IPS-20b (cell line): ENCODE measurements at regions not wholly inside any gene's neighbourhood (a gene's known extent, or its start where the extent isn't known, plus 50 kb on each side); places are given as distances from the start of the nearest gene placed in this dataset.
"Not testable (repeated sequence)": the region's sequence is repeated elsewhere in the genome, so short reads cannot be mapped to it uniquely, and the experiment has no call there.

Experiments
- H3K27ac ChIP-seq: one replicate; pipeline ENCODE4 v1.5.1; 2013; ENCODE audit warnings: low read length
- H3K27me3 ChIP-seq: 2 replicates; pipeline ENCODE4 v1.6.1; 2013; ENCODE audit warnings: mild to moderate bottlenecking, low read length, inconsistent platforms; ENCODE audit not compliant: insufficient read depth
- H3K36me3 ChIP-seq: 2 replicates; pipeline ENCODE4 v1.6.1; 2013; ENCODE audit warnings: low read depth, mild to moderate bottlenecking, inconsistent platforms, low read length, moderate library complexity; ENCODE audit not compliant: insufficient read depth
- H3K4me1 ChIP-seq: 2 replicates; pipeline ENCODE4 v1.6.1; 2013; ENCODE audit warnings: mild to moderate bottlenecking, control low read depth, inconsistent platforms, low read length, moderate library complexity; ENCODE audit not compliant: insufficient read depth
- H3K4me3 ChIP-seq: 2 replicates; pipeline ENCODE4 v1.5.1; 2013; ENCODE audit warnings: mild to moderate bottlenecking, low read length, inconsistent platforms
- H3K9ac ChIP-seq: 2 replicates; pipeline ENCODE4 v1.6.1; 2013; ENCODE audit warnings: low read depth, mild to moderate bottlenecking, inconsistent platforms, low read length, moderate library complexity
- H3K9me3 ChIP-seq: 2 replicates; pipeline ENCODE4 v1.6.1; 2013; ENCODE audit warnings: mild to moderate bottlenecking, low read depth, low read length, inconsistent platforms; ENCODE audit not compliant: insufficient read depth

- H3K9me3 ChIP-seq: peaks cover 8% of the 10 kb centered on the region; the same call in 1 of the 2 replicates
- no peak overlapping the region for H3K4me3 ChIP-seq
- no peaks in the 10 kb centered on the region for H3K36me3 ChIP-seq
- H3K9ac ChIP-seq: no peak overlapping the region
- no peak overlapping the region for H3K27ac ChIP-seq
- H3K27me3 ChIP-seq: no peaks in the 10 kb centered on the region
- H3K4me1 ChIP-seq: peaks cover 4% of the 10 kb centered on the region; the same call in 1 of the 2 replicates
These were observed 117.5 kb downstream of the RIN2 start for GRCh38 chr20:19875376-19876221.

GRCh38 chr20:19876828-19877460 lies 118.9 kb downstream of the RIN2 start:
- Histone ChIP-seq H3K36me3 (no peaks in the 10 kb centered on the region), H3K4me1 (peaks cover 4% of the 10 kb centered on the region; the same call in 1 of the 2 replicates), H3K4me3 (no peak overlapping the region), H3K9ac (no peak overlapping the region), H3K9me3 (peaks cover 8% of the 10 kb centered on the region; the same call in 1 of the 2 replicates), H3K27me3 (no peaks in the 10 kb centered on the region), H3K27ac (no peak overlapping the region)

- not testable (repeated sequence) for H3K27ac ChIP-seq, H3K9me3 ChIP-seq, H3K4me3 ChIP-seq, H3K36me3 ChIP-seq, H3K4me1 ChIP-seq, H3K9ac ChIP-seq, H3K27me3 ChIP-seq
These were observed 121.8 kb downstream of the RIN2 start for GRCh38 chr20:19879874-19880255.

- H3K27ac ChIP-seq: no peak overlapping the region
- H3K27me3 ChIP-seq: no peaks in the 10 kb centered on the region
- H3K9me3 ChIP-seq: no peaks in the 10 kb centered on the region
- no peak overlapping the region for H3K4me3 ChIP-seq
- H3K4me1 ChIP-seq: no peaks in the 10 kb centered on the region
- H3K36me3 ChIP-seq: no peaks in the 10 kb centered on the region
- no peak overlapping the region for H3K9ac ChIP-seq
These were observed 122.4 kb downstream of the RIN2 start for GRCh38 chr20:19880256-19881079.

- H3K4me1 ChIP-seq: no peaks in the 10 kb centered on the region
- H3K4me3 ChIP-seq: no peak overlapping the region
- no peaks in the 10 kb centered on the region for H3K9me3 ChIP-seq
- H3K27me3 ChIP-seq: no peaks in the 10 kb centered on the region
- H3K9ac ChIP-seq: no peak overlapping the region
- no peak overlapping the region for H3K27ac ChIP-seq
- no peaks in the 10 kb centered on the region for H3K36me3 ChIP-seq
These were observed 123.2 kb downstream of the RIN2 start for GRCh38 chr20:19881080-19881840.

GRCh38 chr20:19881990-19882389 lies 123.9 kb downstream of the RIN2 start:
- H3K4me1 ChIP-seq: no peaks in the 10 kb centered on the region
- H3K36me3 ChIP-seq: no peaks in the 10 kb centered on the region
- H3K27ac ChIP-seq: no peak overlapping the region
- no peaks in the 10 kb centered on the region for H3K27me3 ChIP-seq
- no peak overlapping the region for H3K4me3 ChIP-seq
- H3K9me3 ChIP-seq: no peaks in the 10 kb centered on the region
- H3K9ac ChIP-seq: no peak overlapping the region

GRCh38 chr20:19882446-19882845 lies 124.4 kb downstream of the RIN2 start:
- no peaks in the 10 kb centered on the region for H3K36me3 ChIP-seq
- no peak overlapping the region for H3K4me3 ChIP-seq
- no peak overlapping the region for H3K27ac ChIP-seq
- no peak overlapping the region for H3K9ac ChIP-seq
- H3K9me3 ChIP-seq: no peaks in the 10 kb centered on the region
- no peaks in the 10 kb centered on the region for H3K27me3 ChIP-seq
- H3K4me1 ChIP-seq: no peaks in the 10 kb centered on the region

- Histone ChIP-seq H3K27me3 (no peaks in the 10 kb centered on the region), H3K4me1 (no peaks in the 10 kb centered on the region; the same call in 1 of the 2 replicates), H3K4me3 (no peak overlapping the region), H3K27ac (no peak overlapping the region), H3K36me3 (no peaks in the 10 kb centered on the region), H3K9ac (no peak overlapping the region), H3K9me3 (no peaks in the 10 kb centered on the region)
These were observed 125.4 kb downstream of the RIN2 start for GRCh38 chr20:19883501-19883900.

- H3K4me1 ChIP-seq: no peaks in the 10 kb centered on the region; the same call in 1 of the 2 replicates
- no peak overlapping the region for H3K4me3 ChIP-seq
- no peaks in the 10 kb centered on the region for H3K27me3 ChIP-seq
- no peaks in the 10 kb centered on the region for H3K36me3 ChIP-seq
- H3K9ac ChIP-seq: no peak overlapping the region
- no peak overlapping the region for H3K27ac ChIP-seq
- H3K9me3 ChIP-seq: no peaks in the 10 kb centered on the region
These were observed 127.5 kb downstream of the RIN2 start for GRCh38 chr20:19885594-19885938.

GRCh38 chr20:19885939-19886660 lies 128.0 kb downstream of the RIN2 start:
- H3K27ac ChIP-seq: no peak overlapping the region
- no peaks in the 10 kb centered on the region for H3K27me3 ChIP-seq
- H3K4me3 ChIP-seq: no peak overlapping the region
- no peaks in the 10 kb centered on the region for H3K9me3 ChIP-seq
- no peaks in the 10 kb centered on the region; the same call in 1 of the 2 replicates for H3K4me1 ChIP-seq
- H3K9ac ChIP-seq: no peak overlapping the region
- no peaks in the 10 kb centered on the region for H3K36me3 ChIP-seq
